Panc1 (cell line): ENCODE measurements at regions not wholly inside any gene's neighbourhood (a gene's known extent, or its start where the extent isn't known, plus 50 kb on each side); places are given as distances from the start of the nearest gene placed in this dataset.

Source experiments
- POLR2AphosphoS5 ChIP-seq: IDR thresholded peaks from 2 replicates; pipeline ENCODE4 v1.6.1; 2012; ENCODE audit warnings: mild to moderate bottlenecking, low read depth, low read length, moderate library complexity
- SIN3A ChIP-seq: IDR thresholded peaks from 2 replicates; pipeline ENCODE4 v1.6.1; 2012; ENCODE audit warnings: low read depth, mild to moderate bottlenecking, low read length, moderate library complexity, borderline replicate concordance; ENCODE audit not compliant: insufficient read depth
- TF ChIP-seq, protein P1 (sequence below): fragments of 450-650 bp; IDR thresholded peaks from 2 replicates; pipeline ENCODE4 v1.5.1; 2017; ENCODE audit warnings: mild to moderate bottlenecking

DNA sequence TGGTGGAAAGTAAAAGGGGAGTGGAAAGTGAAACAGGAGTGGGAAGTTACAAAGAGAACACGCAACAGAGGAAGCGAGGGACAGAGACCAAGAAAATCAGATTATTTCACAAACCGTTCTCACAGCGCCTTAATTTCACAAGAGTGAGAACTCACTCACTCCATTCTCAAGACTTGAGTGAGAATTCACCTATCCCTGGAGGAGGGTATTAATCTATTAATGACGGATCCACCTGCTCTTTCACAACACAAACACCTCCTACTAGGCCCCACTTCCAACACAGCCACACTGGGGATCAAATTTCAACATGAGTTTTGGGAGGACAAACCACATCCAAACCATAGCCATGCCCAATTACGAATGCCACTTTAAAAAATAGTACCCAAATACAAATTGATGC lies 297.6 kb downstream of the GPAM start:
- TF ChIP-seq, protein P1, sequence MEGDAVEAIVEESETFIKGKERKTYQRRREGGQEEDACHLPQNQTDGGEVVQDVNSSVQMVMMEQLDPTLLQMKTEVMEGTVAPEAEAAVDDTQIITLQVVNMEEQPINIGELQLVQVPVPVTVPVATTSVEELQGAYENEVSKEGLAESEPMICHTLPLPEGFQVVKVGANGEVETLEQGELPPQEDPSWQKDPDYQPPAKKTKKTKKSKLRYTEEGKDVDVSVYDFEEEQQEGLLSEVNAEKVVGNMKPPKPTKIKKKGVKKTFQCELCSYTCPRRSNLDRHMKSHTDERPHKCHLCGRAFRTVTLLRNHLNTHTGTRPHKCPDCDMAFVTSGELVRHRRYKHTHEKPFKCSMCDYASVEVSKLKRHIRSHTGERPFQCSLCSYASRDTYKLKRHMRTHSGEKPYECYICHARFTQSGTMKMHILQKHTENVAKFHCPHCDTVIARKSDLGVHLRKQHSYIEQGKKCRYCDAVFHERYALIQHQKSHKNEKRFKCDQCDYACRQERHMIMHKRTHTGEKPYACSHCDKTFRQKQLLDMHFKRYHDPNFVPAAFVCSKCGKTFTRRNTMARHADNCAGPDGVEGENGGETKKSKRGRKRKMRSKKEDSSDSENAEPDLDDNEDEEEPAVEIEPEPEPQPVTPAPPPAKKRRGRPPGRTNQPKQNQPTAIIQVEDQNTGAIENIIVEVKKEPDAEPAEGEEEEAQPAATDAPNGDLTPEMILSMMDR: no peak
- TF ChIP-seq SIN3A: no peak
- TF ChIP-seq POLR2AphosphoS5: no peak
